ENCODE measurements at regions not wholly inside any gene's neighbourhood (a gene's known extent, or its start where the extent isn't known, plus 50 kb on each side); places are given as distances from the start of the nearest gene placed in this dataset.

DNA sequence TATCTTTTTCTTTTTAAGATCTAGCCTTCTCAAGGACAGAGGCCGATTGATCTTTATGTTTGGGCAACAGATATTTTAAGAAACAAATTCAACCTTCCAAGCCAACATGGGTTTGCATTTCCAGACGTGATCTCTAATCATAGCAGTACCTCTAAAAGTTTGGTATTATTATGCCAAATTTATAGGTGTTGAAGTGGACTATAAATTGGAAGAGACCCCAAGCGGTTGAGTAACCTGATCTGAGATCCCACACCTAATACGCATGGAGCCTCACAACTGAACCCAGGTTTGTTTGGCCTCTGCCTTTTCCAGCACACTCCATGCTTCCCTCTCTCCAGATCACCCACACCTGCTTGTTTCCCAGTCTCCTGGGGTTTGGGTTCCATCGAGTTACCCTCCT is 116.5 kb downstream of the DDX1 start:
- no peak for TF ChIP-seq CTCF (IDR thresholded peaks at IDR 0.05)
- TF ChIP-seq POLR2AphosphoS5 (IDR thresholded peaks at IDR 0.05; ENCODE audit: low read depth, low read length) = no peak
